AG04449 (cell line): ENCODE measurements at regions not wholly inside any gene's neighbourhood (a gene's known extent, or its start where the extent isn't known, plus 50 kb on each side); places are given as distances from the start of the nearest gene placed in this dataset.

Source experiments
- CTCF ChIA-PET: fragments of 350-600 bp; formaldehyde crosslinking; extraction: SDS; loops from one replicate; lab custom pipeline; 2021; ENCODE audit warnings: antibody characterized with exemption; lab: Yijun Ruan, JAX
- POLR2A ChIA-PET: fragments of 400-600, 350-600 bp; formaldehyde crosslinking; extraction: SDS; loops from one replicate; lab custom pipeline; 2020; ENCODE audit warnings: antibody characterized with exemption, inconsistent platforms; lab: Yijun Ruan, JAX
- DNase-seq: peaks from one replicate; pipeline ENCODE4 v3.0.0-alpha.2; 2010; ENCODE audit warnings: low read depth, low spot score
- H3K4me3 ChIP-seq: 2 replicates; pipeline ENCODE4 v1.5.1; 2011; ENCODE audit warnings: low read depth, mild to moderate bottlenecking, control low read depth, low read length
- CTCF ChIP-seq: IDR thresholded peaks from one replicate; pipeline ENCODE4 v1.5.1; 2011; ENCODE audit warnings: mild to moderate bottlenecking, moderate library complexity, low read length, control low read depth, inconsistent platforms; ENCODE audit not compliant: insufficient read depth; ENCODE audit errors: missing control alignments

GRCh38 chr11:22512457-22512856 is 113.2 kb downstream of the FANCF start:
- TF ChIP-seq CTCF = no peak
- ChIA-PET POLR2A (no interaction called here), CTCF (no interaction called here)
- H3K4me3 ChIP-seq = no peak overlapping the region
- DNase-seq = no peak

GRCh38 chr11:22510741-22511140 is 114.9 kb downstream of the FANCF start:
- H3K4me3 ChIP-seq = no peak overlapping the region
- TF ChIP-seq CTCF = no peak
- CTCF ChIA-PET = no interaction called here
- no peak for DNase-seq
- POLR2A ChIA-PET = no interaction called here

DNA sequence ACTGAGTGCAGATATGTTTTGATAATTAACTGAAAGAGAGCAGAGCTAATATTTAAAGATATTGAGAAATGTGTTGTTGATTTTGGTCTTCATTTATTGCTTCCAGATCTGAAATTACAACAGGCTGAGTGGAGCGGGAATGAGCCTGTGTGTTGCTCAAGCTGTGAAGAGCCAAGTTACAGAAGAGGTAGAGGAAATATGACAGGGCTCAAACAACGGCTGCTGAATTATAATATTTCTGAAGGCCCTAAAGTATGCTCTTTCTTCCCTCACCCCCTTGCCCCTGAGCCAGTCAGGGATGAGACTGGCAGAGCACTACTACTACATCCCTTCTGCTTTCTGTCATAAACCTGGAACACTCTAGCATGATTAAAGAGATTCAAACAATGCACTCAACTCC is 115.6 kb downstream of the FANCF start:
- CTCF ChIA-PET = no interaction called here
- DNase-seq = no peak
- no peak overlapping the region for H3K4me3 ChIP-seq
- POLR2A ChIA-PET = no interaction called here
- TF ChIP-seq CTCF = no peak

DNA sequence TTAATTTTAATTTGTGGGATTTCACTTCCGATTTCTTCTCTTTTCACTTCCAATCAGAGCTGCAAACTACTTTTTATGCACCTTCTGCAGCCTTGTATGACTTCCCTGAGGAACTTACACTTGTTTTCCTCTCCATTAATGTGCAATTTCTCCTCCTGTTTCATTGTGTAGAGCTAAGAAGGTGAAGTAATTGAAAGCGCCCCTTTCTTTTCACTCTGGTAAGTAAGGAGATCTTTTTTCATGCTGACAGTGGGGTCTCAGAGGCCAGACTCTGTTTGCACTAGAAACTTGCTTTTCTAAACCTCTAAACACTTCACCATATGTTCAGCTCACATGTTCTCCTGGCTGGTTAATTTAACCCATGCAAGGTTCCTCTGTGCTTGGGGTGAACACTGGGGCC is 117.0 kb downstream of the FANCF start:
- DNase-seq = no peak
- TF ChIP-seq CTCF = no peak
- H3K4me3 ChIP-seq = no peak overlapping the region
- ChIA-PET CTCF (no interaction called here), POLR2A (no interaction called here)

GRCh38 chr11:22497474-22497873 is 128.1 kb downstream of the FANCF start:
- POLR2A ChIA-PET = no interaction called here
- H3K4me3 ChIP-seq = no peak overlapping the region
- no peak for TF ChIP-seq CTCF
- DNase-seq = no peak
- CTCF ChIA-PET = no interaction called here

DNA sequence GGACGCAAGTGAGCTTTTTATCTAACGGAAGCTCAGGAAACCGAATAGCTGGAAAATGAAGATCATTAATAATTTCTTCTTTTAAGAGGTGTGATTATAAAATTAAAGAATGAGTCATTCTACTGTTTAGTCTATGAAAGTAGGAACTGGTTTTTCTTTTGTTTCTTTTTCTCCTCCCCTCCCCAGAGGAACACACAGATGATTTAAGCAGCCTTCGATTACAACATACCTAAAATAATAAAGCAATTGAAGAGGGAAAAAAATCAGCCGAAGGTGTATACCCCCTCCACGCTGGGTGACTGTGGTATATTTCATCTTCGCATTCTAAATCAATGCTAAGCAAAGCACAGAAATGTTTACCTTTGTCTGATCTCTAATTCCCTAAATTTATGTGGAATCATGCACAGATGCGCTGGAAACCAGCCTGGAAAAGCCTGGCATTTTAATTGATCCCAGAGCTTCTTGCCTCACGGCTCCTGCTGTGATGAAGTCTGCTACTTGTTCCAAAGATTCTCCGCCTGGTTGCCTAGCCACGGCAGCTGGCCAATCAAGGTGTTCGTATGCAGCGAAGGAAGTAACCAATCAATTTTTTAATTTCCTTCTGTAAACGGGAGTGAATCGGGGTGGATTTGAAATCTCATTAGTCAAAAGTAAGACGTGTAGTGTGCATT is 133.9 kb downstream of the FANCF start:
- POLR2A ChIA-PET = no interaction called here
- H3K4me3 ChIP-seq = no peak overlapping the region
- TF ChIP-seq CTCF = no peak
- no peak for DNase-seq
- CTCF ChIA-PET = no interaction called here
